Stimulated activated CD4-positive, alpha-beta T cell treated with anti-CD3 and anti-CD28 coated beads, Interleukin-2, amount 100 ng/mL, for 48 hours (primary cell): ENCODE measurements at regions not wholly inside any gene's neighbourhood (a gene's known extent, or its start where the extent isn't known, plus 50 kb on each side); places are given as distances from the start of the nearest gene placed in this dataset.
"Not testable (repeated sequence)": the region's sequence is repeated elsewhere in the genome, so short reads cannot be mapped to it uniquely, and the experiment has no call there.

Experiments
- DNase-seq, 2 donors: peaks; one replicate each; pipeline ENCODE4 v3.0.0-alpha.2; 2020

- no peak for DNase-seq
These were observed 96.8 kb upstream of the USP15 start for GRCh38 chr12:62163368-62163767.

- DNase-seq = no peak
These were observed 96.2 kb upstream of the USP15 start for GRCh38 chr12:62164036-62164435.

- no peak for DNase-seq
These were observed 93.7 kb upstream of the USP15 start for GRCh38 chr12:62166525-62166924.

GRCh38 chr12:62168411-62168810, 91.8 kb upstream of the USP15 start:
- no peak for DNase-seq

DNA sequence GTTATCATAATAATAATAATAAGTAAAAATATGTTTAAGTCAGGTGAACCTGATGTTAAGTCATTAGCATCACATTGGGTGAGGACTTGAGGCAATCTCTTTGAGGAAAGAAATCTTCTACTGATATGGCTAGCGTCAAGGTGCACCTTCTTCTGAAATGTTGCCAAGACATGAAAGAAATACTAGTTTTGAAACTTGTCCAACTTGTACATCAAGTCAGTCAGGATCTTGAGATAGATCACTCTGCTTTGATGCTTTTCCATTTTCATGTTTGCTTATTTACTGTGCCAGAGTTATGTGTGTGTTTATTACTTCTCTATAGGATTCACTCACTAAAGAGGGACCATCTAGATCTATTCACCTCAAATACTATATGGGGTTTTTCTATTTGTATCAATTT, 90.0 kb upstream of the USP15 start:
- no peak for DNase-seq

- DNase-seq = peak in 1 of 2 donors; percentile 6
These were observed 69.3 kb upstream of the USP15 start for GRCh38 chr12:62190689-62191490.

DNA sequence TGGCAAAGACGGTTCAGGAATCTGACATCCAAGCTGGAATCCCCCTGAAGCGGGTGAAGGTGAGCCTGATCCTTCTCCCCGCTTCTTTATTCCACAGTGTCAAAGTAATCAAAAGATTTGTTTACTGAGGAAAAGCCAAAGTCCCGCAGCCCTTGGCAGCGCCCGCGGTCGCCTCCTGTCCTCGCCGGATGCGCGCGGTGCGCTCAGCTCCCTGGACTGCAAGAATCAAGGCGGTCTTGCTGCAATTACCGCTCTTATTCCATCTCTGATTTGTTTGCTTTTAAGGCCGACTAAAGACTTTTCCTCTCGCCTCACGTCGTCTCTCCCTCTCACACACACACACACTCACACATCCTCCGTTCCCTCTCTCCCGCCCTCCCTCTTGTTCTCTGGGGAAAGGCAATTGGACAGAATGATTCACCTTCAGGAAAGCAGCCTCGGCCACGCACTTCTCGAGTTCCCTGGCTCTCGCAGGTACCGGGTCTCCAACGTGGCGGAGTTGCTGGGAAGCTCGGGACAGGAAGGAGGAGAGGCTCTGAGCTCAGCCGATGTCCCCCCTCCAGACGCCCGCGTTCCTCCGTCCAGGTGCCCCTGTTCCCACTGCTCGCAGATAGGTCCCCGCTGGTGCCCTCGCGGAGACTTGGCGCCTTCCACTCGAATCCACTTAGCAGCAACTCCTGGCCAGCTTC, 68.6 kb upstream of the USP15 start:
- DNase-seq = peak in 1 of 2 donors; percentile 14

DNA sequence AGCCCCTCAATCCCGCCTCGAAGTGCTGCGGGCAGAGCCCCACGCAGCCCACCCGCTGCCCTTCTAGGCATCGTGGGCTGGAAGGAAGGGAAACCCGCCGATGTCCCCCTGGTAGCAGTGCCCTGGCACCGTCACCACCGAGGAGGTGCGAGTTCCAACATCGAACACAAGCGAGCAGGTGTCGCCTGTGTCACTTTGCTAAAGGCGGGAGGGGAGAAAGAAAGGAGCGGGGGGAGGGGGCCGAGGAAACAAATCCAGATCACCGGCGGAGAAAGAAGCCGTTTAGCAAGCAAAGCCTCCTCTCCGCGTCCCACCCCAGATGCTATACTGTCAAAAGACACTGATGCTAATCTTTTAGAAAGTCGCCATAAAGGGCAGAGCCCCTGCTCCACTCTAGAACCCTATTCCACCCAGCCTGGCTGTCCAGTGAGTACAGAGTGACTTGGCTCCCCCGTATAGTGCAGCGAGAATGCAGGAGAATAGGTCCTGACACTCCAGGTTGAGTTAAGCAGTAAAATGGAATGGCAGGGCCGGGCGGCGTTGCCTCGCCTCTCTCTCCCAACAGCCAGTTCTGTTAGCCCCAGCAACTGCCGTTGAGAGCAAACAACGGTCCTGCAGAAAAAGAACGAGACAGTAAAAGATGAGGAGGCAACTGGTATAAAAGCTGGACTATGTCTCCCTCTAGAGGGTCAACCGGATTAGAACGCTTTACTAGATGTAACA, 67.9 kb upstream of the USP15 start:
- peak; percentile 21 to 32 for DNase-seq

- no peak for DNase-seq
These were observed 67.3 kb upstream of the USP15 start for GRCh38 chr12:62192903-62193250.

- DNase-seq = no peak
These were observed 66.2 kb upstream of the USP15 start for GRCh38 chr12:62194031-62194430.

- DNase-seq = no peak
These were observed 65.6 kb upstream of the USP15 start for GRCh38 chr12:62194616-62195015.

GRCh38 chr12:62196146-62196545, 64.1 kb upstream of the USP15 start:
- no peak for DNase-seq

DNA sequence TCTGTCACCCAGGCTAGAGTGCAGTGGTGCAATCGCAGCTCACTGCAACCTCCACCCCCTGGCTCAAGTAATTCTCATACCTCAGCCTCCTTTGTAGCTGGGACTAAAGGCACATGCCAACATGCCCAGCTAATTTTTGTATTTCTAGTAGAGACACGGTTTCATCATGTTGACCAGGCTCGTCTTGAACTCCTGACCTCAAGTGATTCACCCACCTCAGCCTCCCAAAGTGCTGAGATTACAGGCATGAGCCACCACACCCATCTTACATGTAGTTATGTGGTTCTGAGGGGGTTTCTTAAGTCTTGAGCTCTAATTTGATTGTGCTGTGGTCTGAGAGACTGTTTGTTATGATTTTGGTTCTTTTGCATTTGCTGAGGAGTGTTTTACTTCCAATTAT, 57.3 kb upstream of the USP15 start:
- DNase-seq = not testable (repeated sequence)

- no peak for DNase-seq
These were observed 54.9 kb upstream of the USP15 start for GRCh38 chr12:62205346-62205745.

- DNase-seq = no peak
These were observed 53.0 kb upstream of the USP15 start for GRCh38 chr12:62207248-62207647.
